SH-SY5Y (cell line): ENCODE measurements at regions not wholly inside any gene's neighbourhood (a gene's known extent, or its start where the extent isn't known, plus 50 kb on each side); places are given as distances from the start of the nearest gene placed in this dataset.

Source experiments
- GATA2 ChIP-seq: IDR thresholded peaks from 2 replicates; pipeline ENCODE4 v1.6.1; 2011; ENCODE audit warnings: mild to moderate bottlenecking, low read depth, low read length
- GATA3 ChIP-seq: IDR thresholded peaks from 2 replicates; pipeline ENCODE4 v1.6.1; 2011; ENCODE audit warnings: low read depth, mild to moderate bottlenecking, low read length, moderate library complexity

- TF ChIP-seq GATA3 (no peak), GATA2 (no peak)
These were observed 581.8 kb downstream of the EPM2A start for GRCh38 chr6:145153495-145153894.
